Kidney (tissue), 13 donors: ENCODE measurements at regions not wholly inside any gene's neighbourhood (a gene's known extent, or its start where the extent isn't known, plus 50 kb on each side); places are given as distances from the start of the nearest gene placed in this dataset.

ENCODE experiments used
- DNase-seq, 5 donors: peaks; one replicate each; pipeline ENCODE4 v3.0.0-alpha.2; 2013 to 2020
- FAIRE-seq: peaks from 2 replicates; lab custom pipeline; 2012; peaks lifted over from hg19 to GRCh38; lab: Jason Lieb, UNC
- H3K27ac ChIP-seq, 2 donors: one replicate each; pipeline ENCODE4 v1.7.0; 2013; ENCODE audit warnings: low read depth in 2 of 2, low read length in 2 of 2, inconsistent platforms in 1 of 2
- H3K27me3 ChIP-seq: one replicate; pipeline ENCODE4 v1.7.1; 2013; ENCODE audit warnings: low read length, inconsistent platforms; ENCODE audit not compliant: control insufficient read depth, insufficient read depth
- H3K36me3 ChIP-seq, 3 donors: one replicate each; pipeline versions ENCODE4 v1.7.0 to v1.7.1; 2013; ENCODE audit warnings: low read length in 3 of 3, control low read depth in 1 of 3, inconsistent platforms in 1 of 3; ENCODE audit not compliant: insufficient read depth in 3 of 3, control insufficient read depth in 2 of 3
- H3K4me1 ChIP-seq, 3 donors: one replicate each; pipeline versions ENCODE4 v1.7.0 to v1.7.1; 2013; ENCODE audit warnings: low read length in 3 of 3, inconsistent platforms in 1 of 3, low read depth in 1 of 3; ENCODE audit not compliant: control insufficient read depth in 2 of 3, insufficient read depth in 2 of 3
- H3K4me3 ChIP-seq, 3 donors: one replicate each; pipeline versions ENCODE4 v1.7.0 to v1.8.1; 2013; ENCODE audit warnings: low read length in 3 of 3, control low read depth in 1 of 3, inconsistent platforms in 1 of 3
- H3K9ac ChIP-seq, 3 donors: one replicate each; pipeline versions ENCODE4 v1.7.0 to v1.7.1; 2013; ENCODE audit warnings: low read length in 3 of 3, control low read depth in 1 of 3, inconsistent platforms in 1 of 3
- H3K9me3 ChIP-seq, 3 donors: one replicate each; pipeline versions ENCODE4 v1.7.0 to v1.7.1; 2013; ENCODE audit warnings: low read length in 3 of 3, control low read depth in 1 of 3, inconsistent platforms in 1 of 3; ENCODE audit not compliant: control insufficient read depth in 2 of 3, insufficient read depth in 1 of 3
- intact Hi-C: fragments of 100-400 bp; cut with DNase I; formaldehyde crosslinking; loops from one replicate; pipeline ENCODE4 v1.11.1; 2022
- TF ChIP-seq, protein P1 (sequence below): IDR thresholded peaks from 3 replicates; pipeline ENCODE4 v1.5.1; 2012; ENCODE audit warnings: mild to moderate bottlenecking, moderate library complexity, borderline replicate concordance; ENCODE audit not compliant: insufficient read depth; ENCODE audit errors: extremely low read depth
- donor health status: control.
- donor health status: control.
- donor health status: control.
- donor health status: control.
- donor health status: control.
- donor health status: DM: yes; HTN: yes; CAD: no.
- donor health status: Normal renal cell carcinoma (clear cell type).

DNA sequence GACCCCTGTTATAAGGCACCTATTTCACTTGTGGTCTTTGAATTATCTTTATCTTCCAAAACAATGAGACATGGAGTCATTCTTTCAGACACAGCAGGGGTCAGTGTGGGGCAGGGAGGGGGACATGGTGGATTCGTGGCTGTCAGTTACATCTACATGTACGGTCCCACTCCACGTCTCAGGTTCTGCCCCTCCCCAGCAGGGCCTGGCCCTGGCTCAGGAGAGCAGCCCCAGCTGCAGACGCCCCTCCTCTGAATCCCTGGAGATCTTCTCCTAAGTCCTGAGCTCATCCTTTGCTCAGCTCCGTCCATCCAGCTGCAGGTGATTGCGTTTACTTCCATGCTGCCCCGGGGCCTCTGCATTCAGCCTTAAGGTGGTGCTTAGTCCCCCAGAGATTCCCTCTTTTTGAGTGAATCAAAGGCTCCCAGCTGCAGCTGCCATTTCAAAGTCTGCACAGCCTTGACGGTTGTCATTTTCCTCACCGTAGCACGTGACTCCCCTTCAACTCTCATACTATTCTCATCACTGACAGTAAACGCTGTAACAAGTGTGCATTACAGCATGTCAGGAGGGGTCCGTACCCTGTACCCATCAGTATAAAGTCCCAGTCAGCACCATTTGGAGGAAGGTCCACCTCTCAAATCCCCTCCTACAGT, 113.4 kb upstream of the TCERG1L start:
- DNase-seq, result peak in 1 of 5 donors; percentile 34

DNA sequence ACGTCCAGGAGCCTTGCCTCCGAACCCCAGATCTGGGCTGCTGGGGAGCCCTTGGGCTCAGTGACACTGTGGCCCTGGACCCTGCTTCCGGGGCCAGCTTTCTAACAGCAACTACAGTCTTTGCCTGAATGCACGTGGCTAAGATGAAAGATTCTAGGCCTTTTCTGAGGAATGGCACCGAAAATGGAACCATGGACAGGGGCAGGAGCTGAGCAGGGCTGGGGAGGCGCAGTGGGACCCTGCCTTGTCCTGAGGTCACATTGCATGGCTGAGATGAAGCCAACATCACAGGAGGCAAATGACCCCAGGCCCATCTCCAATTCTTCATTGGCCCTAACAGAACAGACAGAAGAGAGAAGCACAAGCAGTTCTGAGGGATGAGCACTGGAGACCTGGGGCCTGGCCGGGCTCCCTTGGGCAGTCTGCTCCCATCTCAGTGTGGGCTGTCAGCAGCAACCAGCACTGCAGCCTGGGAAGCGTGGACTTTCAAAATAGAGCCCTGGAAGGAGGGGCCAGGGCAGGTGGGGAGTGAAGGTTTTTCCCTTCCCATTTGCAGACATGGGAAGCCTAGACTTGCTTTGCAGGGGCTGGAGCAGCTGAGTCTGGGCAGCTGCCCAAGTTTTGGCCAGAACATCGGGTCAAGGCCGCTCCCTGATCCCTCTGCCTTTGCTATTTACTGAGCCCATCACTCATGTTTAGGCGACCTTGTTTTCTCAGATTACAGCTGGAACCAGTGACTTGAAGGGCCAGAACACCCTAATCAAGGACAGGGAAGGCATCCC, 114.4 kb upstream of the TCERG1L start:
- no peaks in the 10 kb centered on the region for H3K36me3 ChIP-seq
- H3K4me1 ChIP-seq, result peaks cover 0 to 4% (median 0%) of the 10 kb centered on the region in 3 donors
- DNase-seq (peak in 4 of 5 donors; percentile 56 to 87 (median 70)), FAIRE-seq (no peak)
- H3K27ac ChIP-seq, result no peak overlapping the region
- intact Hi-C loops, result no loop called here
- H3K9ac ChIP-seq, result no peak overlapping the region
- TF ChIP-seq, protein P1, sequence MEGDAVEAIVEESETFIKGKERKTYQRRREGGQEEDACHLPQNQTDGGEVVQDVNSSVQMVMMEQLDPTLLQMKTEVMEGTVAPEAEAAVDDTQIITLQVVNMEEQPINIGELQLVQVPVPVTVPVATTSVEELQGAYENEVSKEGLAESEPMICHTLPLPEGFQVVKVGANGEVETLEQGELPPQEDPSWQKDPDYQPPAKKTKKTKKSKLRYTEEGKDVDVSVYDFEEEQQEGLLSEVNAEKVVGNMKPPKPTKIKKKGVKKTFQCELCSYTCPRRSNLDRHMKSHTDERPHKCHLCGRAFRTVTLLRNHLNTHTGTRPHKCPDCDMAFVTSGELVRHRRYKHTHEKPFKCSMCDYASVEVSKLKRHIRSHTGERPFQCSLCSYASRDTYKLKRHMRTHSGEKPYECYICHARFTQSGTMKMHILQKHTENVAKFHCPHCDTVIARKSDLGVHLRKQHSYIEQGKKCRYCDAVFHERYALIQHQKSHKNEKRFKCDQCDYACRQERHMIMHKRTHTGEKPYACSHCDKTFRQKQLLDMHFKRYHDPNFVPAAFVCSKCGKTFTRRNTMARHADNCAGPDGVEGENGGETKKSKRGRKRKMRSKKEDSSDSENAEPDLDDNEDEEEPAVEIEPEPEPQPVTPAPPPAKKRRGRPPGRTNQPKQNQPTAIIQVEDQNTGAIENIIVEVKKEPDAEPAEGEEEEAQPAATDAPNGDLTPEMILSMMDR, result no peak
- H3K27me3 ChIP-seq, result no peaks in the 10 kb centered on the region
- no peak overlapping the region for H3K4me3 ChIP-seq
- H3K9me3 ChIP-seq, result no peaks in the 10 kb centered on the region

More for the DNA sequence above, 113.4 kb upstream of the TCERG1L start:
- no peaks in the 10 kb centered on the region for H3K9me3 ChIP-seq
- FAIRE-seq, result no peak
- H3K27me3 ChIP-seq, result no peaks in the 10 kb centered on the region
- no peaks in the 10 kb centered on the region for H3K36me3 ChIP-seq
- TF ChIP-seq, protein P1, result no peak
- no peak overlapping the region for H3K4me3 ChIP-seq
- H3K4me1 ChIP-seq, result no peaks in the 10 kb centered on the region
- H3K9ac ChIP-seq, result no peak overlapping the region
- intact Hi-C loops, result no loop called here
- H3K27ac ChIP-seq, result no peak overlapping the region

DNA sequence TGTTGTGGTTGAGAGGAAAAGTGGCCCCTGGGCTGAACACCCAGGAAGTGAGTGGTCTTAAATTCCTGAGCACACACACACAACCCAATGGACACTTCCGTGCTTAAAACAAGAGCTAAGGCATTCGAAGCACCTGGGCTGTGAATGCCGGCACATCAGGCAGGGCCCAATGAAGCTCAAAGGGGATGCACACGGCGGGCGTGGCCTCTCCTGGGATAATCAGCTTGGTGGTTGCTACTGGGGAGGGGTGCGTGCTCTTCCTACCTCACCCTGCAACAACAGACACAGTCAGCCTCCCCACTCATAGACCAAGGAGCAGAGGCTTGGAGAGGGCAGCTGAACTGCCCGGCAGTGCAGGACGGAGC, 115.0 kb upstream of the TCERG1L start:
- H3K27me3 ChIP-seq, result no peaks in the 10 kb centered on the region
- no peaks in the 10 kb centered on the region for H3K9me3 ChIP-seq
- H3K4me3 ChIP-seq, result no peak overlapping the region
- no peak overlapping the region for H3K9ac ChIP-seq
- intact Hi-C loops, result no loop called here
- DNase-seq, result no peak
- peaks cover 0 to 5% (median 0%) of the 10 kb centered on the region in 3 donors for H3K4me1 ChIP-seq
- no peak for FAIRE-seq
- TF ChIP-seq, protein P1, result no peak
- H3K27ac ChIP-seq, result no peak overlapping the region
- no peaks in the 10 kb centered on the region for H3K36me3 ChIP-seq
